ENCODE measurements at regions not wholly inside any gene's neighbourhood (a gene's known extent, or its start where the extent isn't known, plus 50 kb on each side); places are given as distances from the start of the nearest gene placed in this dataset.

DNA sequence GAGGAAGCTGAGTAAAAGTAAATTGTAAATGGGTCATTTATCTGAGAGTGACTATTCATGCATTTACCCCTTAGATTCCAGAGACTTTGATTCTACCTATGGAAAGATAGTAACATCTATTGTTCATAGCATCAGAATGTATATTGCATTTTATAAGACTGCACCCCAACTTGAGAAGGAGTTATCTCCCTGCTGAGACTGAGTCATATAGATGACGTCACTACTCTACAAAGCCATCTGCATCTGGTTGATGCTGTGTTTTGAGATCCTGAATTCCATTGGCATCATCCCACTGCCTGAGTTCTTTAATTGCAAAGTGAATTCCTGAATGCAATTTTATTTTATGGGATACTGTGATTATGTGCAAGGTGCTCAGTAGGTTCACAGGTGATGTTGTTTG lies 444.0 kb upstream of the SLC35B3 start:
- Histone ChIP-seq H2BK15ac (ENCODE audit: low read depth, low read length) (no peak overlapping the region), H3K4me3 (ENCODE audit: insufficient read depth, low read depth, low read length) (no peak overlapping the region), H3K27me3 (ENCODE audit: control insufficient read depth, insufficient read depth, low read length) (no peaks in the 10 kb centered on the region), H3K27ac (ENCODE audit: insufficient read depth, low read length) (no peak overlapping the region), H2AK9ac (replicated peaks; ENCODE audit: low read depth, low read length, poor library complexity) (no peak overlapping the region), H2BK5ac (ENCODE audit: low read depth, low read length, poor library complexity, severe bottlenecking) (no peak overlapping the region), H3K14ac (replicated peaks; ENCODE audit: low read depth, low read length) (no peak overlapping the region), H3K23ac (ENCODE audit: low read depth, low read length) (no peak overlapping the region), H3K18ac (ENCODE audit: low read depth, low read length) (no peak overlapping the region), H2BK20ac (ENCODE audit: low read depth, low read length) (no peak overlapping the region), H2AK5ac (ENCODE audit: low read depth, low read length) (no peak overlapping the region), H2BK120ac (ENCODE audit: low read depth, low read length) (no peak overlapping the region), H3K4ac (ENCODE audit: low read depth, low read length) (no peak overlapping the region), H3K4me1 (ENCODE audit: control insufficient read depth, insufficient read depth, low read length) (no peaks in the 10 kb centered on the region), H4K20me1 (ENCODE audit: insufficient read depth, low read length) (no peaks in the 10 kb centered on the region), H3K9me1 (ENCODE audit: insufficient read depth, low read length) (no peaks in the 10 kb centered on the region), H4K8ac (ENCODE audit: low read depth in 2 of 2, low read length in 2 of 2) (no peak overlapping the region), H4K5ac (ENCODE audit: low read depth, low read length) (no peak overlapping the region), H3K36me3 (ENCODE audit: control insufficient read depth, insufficient read depth, low read length) (no peaks in the 10 kb centered on the region), H3K79me1 (ENCODE audit: low read depth in 1 of 2, low read length in 2 of 2) (no peaks in the 10 kb centered on the region), H2AFZ (replicated peaks; ENCODE audit: low read length, poor library complexity) (no peak overlapping the region), H3K56ac (ENCODE audit: extremely low read depth, insufficient read depth, low read length) (no peak overlapping the region), H3K4me2 (ENCODE audit: low read depth, low read length) (no peak overlapping the region), H4K91ac (ENCODE audit: insufficient read depth, low read depth, low read length) (no peak overlapping the region), H3K9ac (ENCODE audit: low read depth, low read length) (no peak overlapping the region), H3K9me3 (ENCODE audit: control insufficient read depth, insufficient read depth, low read length) (peaks cover 13% of the 10 kb centered on the region)
- in situ Hi-C loops (cut with MboI; ENCODE audit: low sequenced_read_pairs) (no loop called here), dilution Hi-C loops (cut with HindIII; ENCODE audit: low sequenced_read_pairs, unreplicated experiment) (no loop called here), intact Hi-C loops (cut with micrococcal nuclease) (no loop called here)
- CTCF ChIA-PET = no interaction called here
- no peak for DNase-seq
- TF ChIP-seq POLR2A (IDR thresholded peaks at IDR 0.05; ENCODE audit: low read depth, low read length) = no peak
- ATAC-seq (ENCODE audit: low read depth) = no peak
- POLR2A ChIA-PET (ENCODE audit: unreplicated experiment) = no interaction called here
- no CpG with 5 or more reads among the region's 1 CpG for WGBS, 2 experiments (ENCODE audit: extremely low coverage in 2 of 2, insufficient read length in 1 of 2)
- BruUV-seq (replicated peaks) = no TSS peak
